ENCODE measurements at regions not wholly inside any gene's neighbourhood (a gene's known extent, or its start where the extent isn't known, plus 50 kb on each side); places are given as distances from the start of the nearest gene placed in this dataset.

DNA sequence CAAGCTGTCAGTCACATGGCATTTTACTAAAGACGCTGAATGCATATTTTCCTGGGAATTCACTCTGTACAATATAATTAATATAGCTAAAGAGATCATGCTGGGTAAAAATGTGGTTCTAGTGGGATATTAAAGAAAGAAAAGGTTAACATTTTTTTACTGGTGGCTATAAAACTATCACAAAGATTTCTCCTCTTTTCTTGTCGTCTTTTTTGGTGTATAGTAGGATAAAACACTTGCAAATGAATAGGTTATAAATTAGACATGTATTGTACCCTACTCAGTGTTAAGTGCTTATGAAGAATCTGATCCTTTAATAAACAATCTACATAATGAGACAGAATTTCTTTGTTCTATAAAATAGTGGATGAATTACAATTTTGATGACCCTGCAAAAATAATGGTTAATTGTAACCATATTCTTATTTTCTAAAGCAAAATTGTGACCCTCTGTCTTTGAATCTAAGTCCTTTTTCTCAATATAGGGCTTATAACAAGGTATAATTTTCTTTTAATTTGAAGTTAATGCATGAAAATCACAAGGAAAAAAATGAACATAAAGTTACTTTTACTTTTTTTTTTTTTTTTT lies 1540.4 kb upstream of the GOT2 start:
- intact Hi-C loops (cut with DNase I; ENCODE audit: low total_unique reads) (no loop called here), in situ Hi-C loops (cut with MboI; ENCODE audit: low sequenced_read_pairs in 4 of 4) (no loop called here)
- H3K9me3 ChIP-seq, result no peaks in the 10 kb centered on the region

GRCh38 chr16:60271781-60272180 lies 1537.7 kb upstream of the GOT2 start:
- in situ Hi-C loops (cut with MboI; ENCODE audit: low sequenced_read_pairs in 4 of 4), result no loop called here

More for the DNA sequence above, 1540.4 kb upstream of the GOT2 start:
- Histone ChIP-seq H3K27ac (no peak overlapping the region), H3K36me3 (no peaks in the 10 kb centered on the region), H3K27me3 (no peaks in the 10 kb centered on the region), H3K4me1 (no peaks in the 10 kb centered on the region), H3K4me3 (no peak overlapping the region)
- no peak for TF ChIP-seq CTCF (IDR thresholded peaks at IDR 0.05 in 4 of 5, conservative IDR thresholded peaks at IDR 0.05 in 1 of 5)
- no peak for TF ChIP-seq POLR2A (IDR thresholded peaks at IDR 0.05)
- no peak for DNase-seq
- ATAC-seq, result no peak

GRCh38 chr16:60271025-60271771 lies 1537.1 kb upstream of the GOT2 start:
- in situ Hi-C loops (cut with MboI; ENCODE audit: low sequenced_read_pairs in 4 of 4) (no loop called here), intact Hi-C loops (cut with DNase I; ENCODE audit: low total_unique reads) (no loop called here)
- H3K9me3 ChIP-seq, result no peaks in the 10 kb centered on the region
- DNase-seq (no peak), ATAC-seq (no peak)
- no peak overlapping the region for H3K4me3 ChIP-seq
- no peaks in the 10 kb centered on the region for H3K27me3 ChIP-seq
- no peaks in the 10 kb centered on the region for H3K36me3 ChIP-seq
- no peak overlapping the region for H3K27ac ChIP-seq
- no peaks in the 10 kb centered on the region for H3K4me1 ChIP-seq
- TF ChIP-seq POLR2A (IDR thresholded peaks at IDR 0.05) (no peak), CTCF (IDR thresholded peaks at IDR 0.05 in 4 of 5, conservative IDR thresholded peaks at IDR 0.05 in 1 of 5) (no peak)

More at GRCh38 chr16:60271781-60272180, 1537.7 kb upstream of the GOT2 start:
- TF ChIP-seq POLR2A (IDR thresholded peaks at IDR 0.05), result no peak
- TF ChIP-seq CTCF (IDR thresholded peaks at IDR 0.05 in 4 of 5, conservative IDR thresholded peaks at IDR 0.05 in 1 of 5), result no peak
- ATAC-seq (no peak), DNase-seq (no peak)
- Histone ChIP-seq H3K4me3 (no peak overlapping the region), H3K27me3 (no peaks in the 10 kb centered on the region), H3K27ac (no peak overlapping the region), H3K4me1 (no peaks in the 10 kb centered on the region), H3K36me3 (no peaks in the 10 kb centered on the region), H3K9me3 (no peaks in the 10 kb centered on the region)
- intact Hi-C loops (cut with DNase I; ENCODE audit: low total_unique reads), result no loop called here

GRCh38 chr16:60261425-60261824 lies 1527.3 kb upstream of the GOT2 start:
- DNase-seq, result no peak
- TF ChIP-seq CTCF (IDR thresholded peaks at IDR 0.05 in 4 of 5, conservative IDR thresholded peaks at IDR 0.05 in 1 of 5) (no peak), POLR2A (IDR thresholded peaks at IDR 0.05) (no peak)
- H3K36me3 ChIP-seq, result no peaks in the 10 kb centered on the region
- no peaks in the 10 kb centered on the region for H3K27me3 ChIP-seq
- no peaks in the 10 kb centered on the region for H3K9me3 ChIP-seq
- H3K4me1 ChIP-seq, result no peaks in the 10 kb centered on the region
- ATAC-seq, result no peak
- intact Hi-C loops (cut with DNase I; ENCODE audit: low total_unique reads), result no loop called here
- in situ Hi-C loops (cut with MboI; ENCODE audit: low sequenced_read_pairs in 4 of 4), result no loop called here
- H3K27ac ChIP-seq, result no peak overlapping the region
- no peak overlapping the region for H3K4me3 ChIP-seq
